AG20443 (cell line): ENCODE measurements at regions not wholly inside any gene's neighbourhood (a gene's known extent, or its start where the extent isn't known, plus 50 kb on each side); places are given as distances from the start of the nearest gene placed in this dataset.
A peak's percentile ranks its signal among the peaks of the same experiment; 100 is the strongest.

Source experiments
- DNase-seq: peaks from one replicate; pipeline ENCODE4 v3.0.0; 2012; ENCODE audit warnings: low spot score, mixed read lengths

DNA sequence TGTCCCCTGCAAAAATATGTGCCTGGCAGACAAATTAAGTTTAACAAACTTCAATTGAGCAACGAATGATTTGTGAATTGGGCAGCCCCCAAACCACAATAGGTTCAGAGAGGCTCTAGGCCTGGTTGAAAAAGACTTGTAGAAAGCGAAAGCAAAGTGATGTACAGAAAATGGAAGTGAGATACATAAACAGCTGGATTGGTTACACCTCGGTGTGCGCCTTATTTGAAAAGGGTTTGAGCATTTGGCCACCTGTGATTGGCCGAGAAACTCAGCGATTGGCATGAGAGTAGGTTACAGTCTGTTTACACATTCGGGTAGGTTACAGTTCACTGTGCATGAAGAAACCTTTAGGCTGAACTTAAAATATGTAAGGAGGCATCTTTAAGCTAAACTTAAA lies 136.9 kb downstream of the CD83 start:
- DNase-seq = no peak

DNA sequence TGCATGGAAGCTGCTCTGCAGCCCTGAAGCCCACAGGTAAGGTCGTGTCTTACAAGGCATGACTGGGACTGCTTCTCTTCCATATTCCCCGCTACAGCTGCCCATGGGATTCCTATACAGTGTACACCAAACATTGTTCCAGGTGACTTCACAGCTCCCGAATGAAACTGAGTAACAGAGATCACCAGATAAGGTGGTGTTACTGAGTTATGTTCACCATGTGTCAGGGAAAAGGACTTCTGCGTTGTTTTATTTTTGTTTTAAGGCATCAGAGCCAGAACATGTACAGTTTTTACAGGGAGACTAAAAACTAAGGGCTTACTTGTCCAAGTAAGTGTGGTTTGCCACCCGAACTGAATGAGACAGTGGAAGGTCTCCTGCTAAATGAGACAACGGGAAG lies 138.3 kb downstream of the CD83 start:
- no peak for DNase-seq

DNA sequence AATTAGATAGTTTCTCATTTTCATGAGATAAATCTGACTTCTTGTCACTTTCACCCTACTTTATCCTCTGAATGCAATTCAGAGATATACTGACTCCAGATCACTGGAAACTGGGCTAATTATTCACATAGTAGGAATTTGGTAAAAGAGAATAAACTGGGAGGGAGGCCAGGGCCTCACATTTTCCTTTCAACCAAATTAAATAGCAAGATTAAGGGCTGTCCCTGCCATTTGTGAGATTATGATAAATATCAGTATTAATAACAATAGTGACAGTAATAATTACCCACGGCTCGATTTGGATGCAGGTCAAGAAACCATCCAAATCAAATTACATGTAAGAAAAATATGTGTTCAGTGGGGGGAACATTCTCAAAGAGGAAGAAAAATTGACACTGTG lies 140.5 kb downstream of the CD83 start:
- no peak for DNase-seq

DNA sequence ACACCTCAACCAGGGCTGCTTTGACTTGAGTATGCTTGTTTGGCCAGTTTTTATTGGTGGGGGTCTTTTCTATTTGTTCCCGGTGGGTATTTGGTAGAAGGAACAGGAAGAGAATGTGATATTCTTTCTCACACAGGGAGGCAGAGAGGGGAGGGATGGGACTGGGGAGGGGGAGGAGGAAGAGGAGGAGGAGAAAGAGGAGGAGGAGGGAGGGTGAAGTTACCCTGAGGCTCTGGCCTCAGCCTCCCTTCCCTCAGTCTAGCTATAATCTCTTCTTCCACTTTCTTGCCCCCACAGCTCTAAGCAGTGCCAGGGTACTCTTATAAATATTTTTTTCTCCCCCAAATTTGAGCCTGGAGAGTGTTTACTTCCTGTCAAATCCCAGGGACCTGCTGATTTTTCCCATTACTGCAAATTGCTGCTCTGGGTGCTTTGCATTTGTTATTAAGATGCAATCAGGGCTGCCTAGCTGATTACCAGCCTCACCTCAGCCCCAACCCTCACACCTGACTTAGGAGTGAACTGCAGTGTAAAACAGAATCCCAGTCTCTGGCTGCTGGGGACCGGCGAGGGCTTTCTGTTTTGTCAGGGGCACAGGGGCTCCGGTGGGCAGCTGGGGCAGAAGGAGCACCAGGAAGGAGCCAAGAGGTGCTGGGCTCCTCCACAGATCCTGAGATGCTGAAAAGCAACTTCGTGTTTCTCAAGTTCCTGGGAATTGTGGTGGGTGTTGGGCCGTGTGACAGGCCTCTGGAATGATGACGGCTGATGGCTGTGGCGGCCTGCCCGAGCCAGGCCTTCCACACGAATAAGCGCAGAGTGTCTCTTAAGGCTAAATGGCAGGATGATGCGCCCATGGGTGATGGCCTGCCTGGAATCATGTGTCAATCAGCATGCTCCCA lies 141.4 kb downstream of the CD83 start:
- DNase-seq = no peak

DNA sequence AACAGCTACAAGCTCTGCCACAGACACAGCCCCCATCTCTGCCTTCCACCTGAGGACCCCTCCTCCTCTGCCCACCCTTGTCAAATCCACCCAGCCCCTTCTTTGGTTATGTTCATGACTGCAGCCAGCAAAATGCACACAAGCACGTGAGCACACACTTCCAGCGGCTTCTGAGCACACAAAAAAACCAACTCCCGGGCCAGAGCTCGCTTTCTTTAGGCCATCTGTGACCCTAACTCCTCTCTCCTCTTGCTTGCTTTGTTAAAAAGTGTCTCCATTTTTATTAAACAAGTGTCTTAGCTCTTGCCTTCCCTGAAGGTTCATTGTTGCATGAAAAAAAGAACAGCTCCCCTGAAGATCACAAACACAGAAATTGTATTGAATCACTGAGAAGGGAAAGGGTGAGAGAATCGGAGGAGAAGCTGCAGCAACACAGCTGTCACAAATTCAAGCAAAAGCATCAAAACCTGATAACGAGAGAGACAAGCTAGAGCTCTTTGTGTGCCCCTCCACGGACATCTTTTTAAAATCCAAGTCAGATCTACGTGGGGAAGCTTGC lies 142.1 kb downstream of the CD83 start:
- DNase-seq = no peak

DNA sequence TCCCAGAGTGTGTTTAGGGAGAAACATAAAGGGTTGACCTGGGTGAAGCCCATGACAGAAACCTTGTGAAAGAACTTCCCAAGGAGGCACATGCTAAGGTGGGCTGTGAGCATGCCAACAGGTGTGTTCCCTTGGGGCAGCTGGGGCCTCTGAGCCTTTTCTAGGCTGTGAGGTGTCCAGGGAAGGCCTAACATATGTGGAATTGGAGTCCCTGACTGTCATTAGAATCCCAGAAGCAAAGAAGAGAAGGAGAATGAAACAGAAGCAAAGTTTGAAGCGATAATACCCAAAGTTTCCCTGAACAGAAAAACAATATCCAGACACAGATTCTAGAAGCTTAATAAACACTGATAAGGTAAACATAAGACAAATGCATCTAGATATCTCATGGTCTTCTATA lies 143.3 kb downstream of the CD83 start:
- DNase-seq = no peak

DNA sequence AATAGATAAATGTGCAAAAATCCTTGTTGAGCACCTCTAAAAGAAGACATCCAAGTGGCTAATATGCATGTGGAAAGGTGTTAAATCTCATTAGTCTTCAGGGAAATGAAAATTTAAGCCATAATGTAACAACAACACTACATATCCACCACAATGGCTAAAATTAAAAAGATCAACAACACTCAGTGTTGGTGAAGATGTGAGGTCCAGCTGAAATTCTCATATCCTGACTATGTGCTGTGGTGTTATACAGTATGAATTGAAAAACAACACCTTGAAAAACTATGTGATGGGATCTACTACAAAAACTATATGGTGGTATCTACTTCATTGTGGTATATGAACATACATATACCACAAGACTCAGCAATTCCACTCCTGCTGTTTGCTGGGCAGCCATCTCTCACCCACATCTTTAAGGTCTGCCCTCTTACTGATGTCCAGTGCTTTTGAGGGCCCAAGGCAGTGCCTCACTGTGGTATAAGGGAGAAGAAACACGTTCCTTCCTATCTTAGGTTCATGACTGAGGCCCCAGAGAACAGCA lies 146.4 kb downstream of the CD83 start:
- DNase-seq = no peak

DNA sequence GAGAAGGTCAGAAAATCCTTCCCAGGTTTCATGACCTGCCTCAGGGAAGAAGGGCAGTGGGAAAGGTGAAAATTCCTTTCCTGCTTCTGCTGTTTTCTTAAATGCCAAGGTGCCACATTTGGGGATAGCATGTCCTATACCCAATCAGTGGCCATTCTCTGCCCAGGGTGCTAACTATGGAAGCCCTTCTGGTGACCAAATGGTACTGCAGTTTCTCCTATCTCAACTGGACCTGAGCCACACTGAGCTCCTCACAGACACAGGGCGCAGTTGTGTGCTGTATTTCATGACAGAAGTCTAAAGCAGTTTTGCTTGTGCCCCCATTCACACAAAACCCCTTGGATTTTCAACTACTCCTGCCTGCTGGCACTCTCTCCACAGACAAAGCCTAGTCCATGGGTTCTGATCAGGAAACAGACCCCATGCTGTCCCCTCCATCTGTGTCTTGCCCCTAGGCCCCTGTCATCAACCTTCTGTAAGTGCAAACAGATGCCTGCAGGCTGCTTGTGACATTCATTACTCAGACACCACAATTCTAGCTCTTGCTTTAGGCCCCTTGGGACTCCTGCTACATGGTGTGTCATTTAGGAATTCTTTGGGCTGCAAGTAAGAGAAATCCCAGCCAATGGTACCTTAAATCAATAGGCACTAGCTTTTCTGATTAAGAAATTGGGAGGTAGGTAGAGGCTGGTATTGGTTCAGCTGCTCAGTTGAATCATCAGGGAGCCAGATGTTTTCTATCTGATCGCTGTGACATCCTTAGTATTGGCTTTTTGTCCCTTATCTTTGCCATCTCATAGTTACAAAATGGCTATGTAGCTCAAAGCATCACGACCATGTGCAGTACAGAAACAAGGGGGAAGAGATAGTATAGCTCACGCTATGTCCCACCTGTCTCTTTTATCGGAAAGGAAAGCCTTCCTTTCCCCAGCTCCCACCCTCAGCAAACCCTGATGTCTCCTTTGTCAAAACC lies 147.8 kb downstream of the CD83 start:
- DNase-seq = no peak

DNA sequence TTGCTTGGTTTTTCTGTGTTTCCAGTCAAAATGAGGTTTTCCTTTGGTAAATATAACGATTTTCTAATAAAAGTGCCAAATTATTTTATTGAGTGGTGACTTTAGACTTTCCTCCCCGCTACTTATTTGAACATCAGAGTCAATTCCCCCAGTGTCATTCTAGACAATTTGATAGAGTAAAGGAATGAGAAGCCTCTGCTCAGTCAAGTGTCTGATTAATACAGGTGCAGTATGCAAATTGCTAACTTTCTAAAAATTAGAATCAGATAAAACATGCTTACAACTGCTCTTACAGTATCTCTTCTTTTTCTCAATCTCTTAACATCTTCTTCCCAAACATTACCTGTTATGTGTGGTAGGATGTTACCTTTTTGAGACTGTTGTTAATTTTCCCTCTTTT lies 148.7 kb downstream of the CD83 start:
- DNase-seq = no peak

DNA sequence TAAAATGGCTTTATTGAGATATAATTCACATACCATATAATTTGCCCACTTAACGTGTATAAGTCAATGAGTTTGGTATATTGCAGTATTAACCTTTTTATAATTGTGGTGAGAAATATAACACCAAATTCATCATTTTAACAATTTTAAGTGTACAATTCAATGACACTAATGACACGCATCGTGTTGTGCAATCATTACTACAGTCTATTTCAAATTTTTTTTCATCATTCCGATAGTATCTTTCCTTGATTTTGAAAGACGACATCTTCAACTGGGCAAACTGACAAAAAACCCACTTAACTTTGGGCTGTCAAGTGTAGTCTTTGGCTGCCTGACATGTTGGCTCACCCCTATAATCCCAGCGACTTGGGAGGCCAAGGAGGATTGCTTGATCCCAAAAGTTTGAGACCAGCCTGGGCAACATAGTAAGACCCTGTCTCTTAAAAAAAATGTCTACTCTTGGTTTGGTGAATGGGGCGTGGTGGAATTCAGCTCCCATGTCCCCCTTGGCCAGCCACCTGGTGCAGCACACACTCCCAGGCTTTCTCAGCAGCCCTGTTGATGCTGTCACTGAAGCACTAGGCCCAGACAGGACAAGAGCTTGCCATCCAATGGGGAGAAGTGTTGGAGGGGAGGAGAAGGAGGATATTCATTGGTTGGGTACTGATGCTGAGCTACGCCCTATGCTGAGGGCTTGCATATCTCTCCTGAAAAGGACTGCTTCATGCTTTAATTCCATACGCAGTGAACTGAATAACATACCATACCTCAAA lies 150.5 kb downstream of the CD83 start:
- DNase-seq = no peak

DNA sequence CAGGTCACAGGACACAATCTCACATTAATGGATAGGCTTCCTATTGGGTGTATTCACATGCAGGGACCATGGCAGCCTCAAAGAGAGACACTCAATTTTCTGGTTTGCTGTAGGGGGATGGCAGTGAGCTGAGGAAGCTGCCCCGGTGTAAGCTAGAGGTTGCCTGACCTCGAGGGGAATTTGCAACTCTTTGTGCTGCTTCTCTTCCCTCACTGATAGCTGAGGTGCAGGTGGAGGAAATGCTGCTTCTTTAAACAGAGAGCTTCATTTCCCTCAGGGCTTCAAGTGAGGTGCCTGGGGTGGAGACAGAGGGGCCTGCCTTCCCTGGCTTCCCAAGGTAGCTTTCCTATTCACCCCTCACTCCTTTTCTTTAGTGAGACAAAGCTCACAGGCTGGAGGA lies 151.9 kb downstream of the CD83 start:
- no peak for DNase-seq

DNA sequence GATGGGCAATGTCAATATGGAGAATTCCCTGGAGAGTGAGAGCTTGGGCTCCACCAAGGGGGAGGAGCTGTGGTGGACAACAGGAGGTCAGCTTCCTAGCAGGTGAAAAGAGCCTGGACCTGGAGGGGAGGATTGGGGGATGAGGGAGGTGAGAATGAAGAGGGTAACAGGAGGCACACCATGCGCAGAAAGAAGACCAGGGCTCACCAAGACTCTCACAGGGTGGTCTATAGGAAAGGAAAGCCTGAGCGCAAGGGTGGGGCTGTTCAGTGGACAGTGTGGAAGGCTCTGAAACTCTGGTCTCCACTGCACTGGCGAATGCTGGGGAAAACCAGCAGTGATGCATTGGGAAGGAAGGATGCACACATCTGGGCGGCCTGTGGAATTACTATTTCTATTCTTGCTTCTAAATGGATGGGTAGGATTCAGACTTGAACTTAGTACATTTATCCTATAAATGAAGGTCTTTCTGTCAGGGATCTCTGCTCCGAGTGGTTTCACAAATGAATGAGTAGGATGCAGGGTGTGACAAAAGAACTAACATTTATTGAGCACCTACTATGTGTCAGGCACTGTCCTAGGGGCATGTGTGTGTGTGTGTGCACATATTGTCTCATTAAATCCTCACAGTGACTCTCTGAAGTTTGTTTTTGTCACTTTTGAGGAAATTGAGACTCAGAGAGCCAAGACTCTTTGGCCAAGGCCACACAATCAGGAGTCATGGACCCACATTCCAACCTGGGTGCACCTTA lies 152.7 kb downstream of the CD83 start:
- DNase-seq = no peak

DNA sequence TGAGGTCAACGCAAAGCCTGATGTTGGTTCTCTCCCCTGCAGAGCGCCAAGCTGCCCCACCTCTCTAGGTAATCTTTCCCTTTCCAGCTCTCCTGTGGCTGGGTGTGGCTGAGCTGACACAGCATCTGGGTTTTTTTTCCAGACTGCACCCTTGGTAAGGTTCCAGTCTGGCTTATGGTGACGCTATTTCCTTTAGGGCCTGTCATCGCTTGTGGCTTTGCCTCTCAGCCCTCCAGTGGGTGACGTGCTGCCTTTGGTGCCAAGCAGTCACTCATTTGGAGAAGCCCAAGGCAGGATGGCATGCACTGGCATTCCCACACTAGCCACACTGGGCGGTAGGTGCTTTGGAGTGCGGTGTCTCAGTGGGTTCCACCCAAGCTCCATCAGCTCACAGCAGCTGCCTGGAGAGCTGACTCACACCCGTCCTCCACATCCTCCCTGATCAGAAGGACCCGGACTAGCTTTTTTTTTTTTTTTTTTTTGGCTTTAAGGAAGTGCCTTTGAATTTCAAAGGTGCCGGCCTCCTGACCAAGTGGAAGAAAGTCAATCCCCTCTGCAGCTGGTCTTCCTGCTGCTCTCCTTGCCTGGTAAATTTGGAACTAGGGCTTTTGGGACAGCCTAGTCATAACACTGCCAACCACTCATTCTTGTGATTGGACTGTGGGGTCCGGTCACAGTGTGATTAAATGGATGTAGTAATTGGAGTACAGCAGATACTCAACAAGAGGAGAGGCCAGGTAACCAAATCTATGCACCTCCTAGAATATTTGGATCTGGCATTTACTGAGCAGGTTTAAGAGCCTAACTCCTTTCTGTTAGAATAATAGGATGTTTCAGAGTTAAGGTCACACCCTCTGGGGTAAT lies 153.6 kb downstream of the CD83 start:
- peak; percentile 93 for DNase-seq

DNA sequence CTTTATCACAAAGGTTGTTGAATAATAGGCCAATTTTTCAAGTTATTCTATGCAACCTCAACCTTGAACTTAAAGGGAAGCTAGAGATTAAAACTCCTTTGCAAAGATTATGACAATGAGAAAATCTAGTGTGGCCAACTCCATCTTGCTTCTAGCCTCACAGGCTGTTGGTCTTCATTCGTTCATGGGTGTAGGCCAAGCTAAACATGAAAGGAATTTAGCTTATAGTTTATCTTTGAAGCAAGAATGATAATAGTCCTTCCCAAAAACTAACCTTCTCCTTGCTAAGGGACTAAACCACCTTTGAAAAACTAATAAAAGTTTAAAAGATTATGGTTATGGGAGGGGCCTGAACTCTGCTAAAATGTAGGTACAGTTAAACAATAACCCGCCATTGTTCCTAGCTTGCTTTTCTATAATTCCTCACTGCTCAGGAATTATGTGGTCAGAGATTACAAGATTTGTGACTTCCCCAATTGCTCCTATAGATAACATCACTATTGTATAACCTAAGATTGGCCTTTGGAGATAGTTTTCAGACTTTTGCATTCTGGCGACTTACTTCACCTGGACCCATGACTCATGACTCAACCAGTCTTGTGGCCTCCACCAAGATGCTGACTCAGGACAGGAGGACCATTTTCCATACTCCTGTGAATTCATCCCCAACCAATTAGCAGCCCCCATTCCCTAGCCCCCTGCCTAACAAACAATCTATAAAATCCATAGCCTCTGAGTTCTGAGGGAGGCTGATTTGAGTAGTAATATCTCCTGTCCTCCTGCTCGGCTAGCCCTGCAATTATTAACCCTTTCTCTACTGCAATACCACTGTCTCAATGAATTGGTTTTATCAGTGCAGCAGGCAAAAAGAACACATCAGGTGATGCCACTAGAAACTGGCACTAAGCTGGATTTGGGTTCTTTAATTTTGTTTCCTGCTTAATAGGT lies 154.5 kb downstream of the CD83 start:
- no peak for DNase-seq

DNA sequence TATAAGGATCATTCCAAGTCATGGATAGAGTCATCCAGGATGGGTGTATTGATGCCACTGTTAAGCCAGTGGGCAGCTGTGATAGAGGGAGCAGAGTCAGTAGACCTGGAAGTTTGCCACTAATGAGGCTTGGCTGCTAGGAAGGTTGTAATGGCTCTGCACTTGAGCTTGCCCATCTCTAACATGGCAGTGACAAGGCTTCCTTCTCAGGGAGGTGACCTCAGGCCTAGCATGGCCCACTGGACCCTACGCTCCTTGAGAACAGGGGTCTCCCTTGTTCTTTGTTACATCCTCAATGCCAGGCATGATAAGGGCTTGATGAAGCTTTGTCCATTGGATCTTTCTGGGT lies 155.1 kb downstream of the CD83 start:
- no peak for DNase-seq

DNA sequence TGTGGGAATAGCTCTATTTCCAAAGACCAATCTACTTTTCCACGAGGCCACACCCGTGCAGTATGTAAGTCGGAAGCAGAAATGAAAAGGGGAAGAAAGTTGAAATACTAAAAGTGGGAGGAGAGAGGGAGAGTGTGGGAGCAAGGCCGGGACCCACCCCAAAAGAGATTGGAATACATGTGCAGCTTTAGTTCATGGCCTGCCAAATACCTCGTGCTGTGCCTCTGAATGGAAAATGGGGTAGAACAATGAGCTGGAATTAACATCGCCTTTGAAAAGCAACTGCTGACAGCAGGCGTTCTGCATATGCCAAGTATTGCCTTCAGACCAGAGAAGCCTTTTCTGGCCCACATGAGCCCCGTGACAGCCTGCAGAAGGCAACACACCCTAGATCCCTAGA lies 155.6 kb downstream of the CD83 start:
- no peak for DNase-seq

DNA sequence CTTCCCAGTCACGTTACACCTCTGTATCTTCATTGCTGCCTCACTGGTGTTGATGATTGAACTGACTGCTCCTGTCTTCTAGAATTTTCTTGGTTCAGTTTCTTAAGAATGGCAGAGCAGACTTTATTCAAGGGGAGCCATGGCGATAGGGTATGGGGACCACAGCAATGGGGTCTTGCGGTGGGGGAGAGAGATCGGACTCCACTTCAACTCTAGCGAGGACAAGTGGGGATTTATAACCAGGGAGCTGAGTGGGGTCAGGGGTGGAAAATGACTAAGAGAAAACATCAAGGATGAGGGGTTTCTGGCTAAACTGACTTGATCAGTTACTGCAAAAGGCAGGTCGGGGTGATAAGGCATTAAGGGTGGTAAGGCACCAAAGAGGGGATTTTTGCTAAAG lies 156.4 kb downstream of the CD83 start:
- no peak for DNase-seq

DNA sequence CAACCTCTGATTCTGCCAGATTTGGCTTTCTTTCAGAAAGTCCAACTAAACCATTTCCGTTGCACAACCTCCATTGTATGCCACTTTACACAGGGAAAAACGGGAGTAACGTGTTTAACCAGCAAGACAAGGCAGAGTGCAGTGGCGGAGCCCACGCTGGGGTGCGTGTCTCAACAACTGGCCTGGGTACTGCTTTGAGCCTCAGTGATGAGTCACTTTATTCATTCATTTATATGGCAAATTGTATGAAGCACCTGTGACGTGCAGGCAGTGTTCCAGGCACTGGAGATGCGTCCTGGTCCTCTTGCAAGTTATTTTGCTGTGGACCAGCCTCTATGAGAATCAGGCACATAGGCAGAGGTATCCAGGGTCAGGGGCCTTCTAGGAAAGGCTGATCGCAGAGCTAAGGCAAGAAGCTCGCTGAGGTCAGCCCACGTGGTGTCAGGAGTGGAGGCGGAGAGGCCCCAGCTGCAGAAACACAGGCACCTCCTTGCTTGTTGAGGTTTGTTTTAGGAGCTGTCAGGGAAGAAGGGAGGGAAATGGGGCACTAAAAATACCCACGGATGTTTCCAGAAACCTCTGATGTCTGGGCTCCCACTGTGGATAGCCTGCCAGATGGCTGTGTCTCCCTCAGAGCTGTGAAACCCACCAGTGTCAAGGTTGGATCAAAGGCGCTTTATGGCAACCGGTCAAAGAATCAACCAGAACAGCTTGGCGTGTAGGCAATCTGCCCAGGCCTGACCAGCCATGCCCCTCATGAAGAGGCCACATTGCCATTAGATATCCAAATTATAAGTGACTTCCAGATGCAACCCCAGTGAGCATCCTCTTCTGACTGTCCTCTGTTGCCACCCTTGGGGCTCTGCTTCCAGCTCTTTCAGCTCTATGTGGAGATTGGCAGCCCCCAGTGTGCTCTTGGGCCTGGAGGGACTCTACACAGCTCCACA lies 157.2 kb downstream of the CD83 start:
- no peak for DNase-seq
